NCI-H2107 treated with DMSO at 0.1 percent for 48 hours (cell line): ENCODE measurements at regions not wholly inside any gene's neighbourhood (a gene's known extent, or its start where the extent isn't known, plus 50 kb on each side); places are given as distances from the start of the nearest gene placed in this dataset.

ENCODE experiments used
- DNase-seq: peaks from one replicate; lab custom pipeline; 2025; ENCODE audit not compliant: unreplicated experiment; lab: John Stamatoyannopoulos, UW

DNA sequence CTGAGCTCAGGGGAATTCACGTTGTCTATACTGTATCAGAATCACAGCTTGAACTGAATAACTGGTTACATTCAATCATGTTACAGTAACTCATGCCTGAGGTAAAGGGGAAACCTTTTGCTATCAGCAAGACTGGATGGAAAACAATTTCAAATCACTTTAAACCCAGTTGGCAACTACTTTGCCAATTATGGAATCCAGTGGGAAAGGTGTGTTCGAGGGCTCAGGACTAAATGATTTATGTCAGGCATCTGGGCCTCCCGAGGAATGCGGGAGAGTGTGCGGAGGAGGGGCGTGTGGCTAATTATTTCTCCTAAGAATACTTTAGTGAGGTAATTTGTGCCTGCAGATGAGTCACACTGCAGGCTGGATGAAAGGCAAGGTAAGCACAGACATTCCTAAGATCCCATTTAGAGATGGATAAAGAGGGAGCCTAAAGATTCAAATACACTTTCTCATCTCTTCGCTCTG lies 100.1 kb downstream of the HRH4 start:
- DNase-seq = no peak

DNA sequence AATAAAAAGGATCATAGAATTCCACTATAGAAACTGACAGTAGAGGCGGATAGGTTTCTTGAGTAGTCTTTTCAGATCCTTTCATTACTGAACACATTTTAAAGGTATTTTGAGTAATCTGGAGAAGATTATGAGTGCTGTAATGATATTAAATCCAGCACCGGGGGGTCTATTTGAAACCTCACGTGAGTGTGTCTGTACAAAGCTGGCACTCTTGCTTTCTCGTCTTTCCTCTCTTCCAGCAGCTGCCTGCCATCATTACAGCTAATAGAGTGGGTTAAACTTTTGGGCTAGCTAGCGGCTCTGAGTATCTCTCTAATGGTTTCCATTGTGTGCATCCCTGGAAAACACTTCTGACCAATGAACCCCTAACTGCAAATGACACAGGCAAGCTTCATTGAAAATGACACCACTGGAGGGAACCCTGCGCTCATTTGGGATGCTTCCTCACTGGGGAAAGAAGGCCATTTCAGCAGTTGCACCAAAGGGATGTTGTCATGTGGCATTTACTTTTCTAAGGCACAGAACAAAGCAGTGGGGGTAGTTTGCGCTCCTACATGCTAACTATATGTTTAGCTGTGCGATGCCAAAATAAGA lies 101.0 kb downstream of the HRH4 start:
- DNase-seq = peak; percentile 5

DNA sequence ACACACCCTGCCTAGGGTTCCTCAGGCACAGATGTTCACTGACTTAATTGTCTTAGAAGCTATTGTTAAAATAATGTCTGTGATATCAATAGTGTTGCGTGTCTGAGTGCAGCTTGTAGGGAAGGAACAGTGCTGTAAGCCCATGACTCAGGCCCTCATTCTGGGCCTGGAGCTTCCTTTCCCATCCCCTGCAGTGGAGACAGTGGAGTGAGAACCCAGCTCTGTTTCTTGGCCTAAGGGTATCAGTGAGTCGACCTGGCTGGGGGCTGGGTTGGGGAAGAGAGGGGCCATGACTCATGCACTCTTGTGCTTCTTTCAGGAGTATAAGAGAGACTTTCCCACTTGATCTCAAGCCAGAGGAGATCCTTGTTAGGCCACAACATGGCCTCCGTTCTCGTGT lies 106.8 kb downstream of the HRH4 start:
- DNase-seq = peak; percentile 81

DNA sequence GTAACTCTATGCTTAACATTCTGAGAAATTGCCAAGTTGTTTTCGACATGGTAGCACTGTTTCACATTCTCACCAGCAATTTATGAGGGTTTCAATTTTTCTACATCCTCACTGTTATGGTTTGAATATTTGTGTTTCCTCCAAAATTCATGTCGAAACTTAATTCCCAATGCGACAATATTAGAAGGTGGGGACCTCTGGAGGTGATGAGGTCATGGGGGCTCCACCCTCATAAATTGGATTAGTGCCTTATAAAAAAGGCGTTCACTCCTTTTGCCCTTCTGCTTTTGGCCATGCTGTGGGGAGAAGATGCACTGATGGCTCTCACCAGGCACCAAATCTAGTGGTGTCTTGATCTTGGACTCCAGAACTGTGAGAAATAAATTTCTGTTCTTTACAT lies 110.3 kb downstream of the HRH4 start:
- DNase-seq = no peak

DNA sequence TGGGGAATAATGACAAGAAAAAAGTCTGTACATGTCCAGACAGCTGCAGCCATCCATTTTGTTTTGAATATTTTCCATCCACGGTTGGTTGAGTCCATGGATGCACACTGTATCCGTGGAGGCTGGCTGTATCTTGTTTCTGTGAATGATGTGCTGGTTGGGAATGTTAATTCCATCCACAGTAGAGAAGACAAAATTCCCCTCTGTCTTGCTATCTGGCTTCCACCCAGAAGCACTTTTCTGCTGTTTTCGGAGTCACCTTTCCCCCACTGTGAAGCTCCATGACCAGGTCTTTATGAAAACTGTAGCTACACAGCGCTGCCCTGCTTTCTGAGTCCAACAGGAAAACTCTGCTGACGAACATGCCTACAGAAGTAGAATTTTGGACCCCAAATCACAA lies 122.3 kb downstream of the HRH4 start:
- no peak for DNase-seq

DNA sequence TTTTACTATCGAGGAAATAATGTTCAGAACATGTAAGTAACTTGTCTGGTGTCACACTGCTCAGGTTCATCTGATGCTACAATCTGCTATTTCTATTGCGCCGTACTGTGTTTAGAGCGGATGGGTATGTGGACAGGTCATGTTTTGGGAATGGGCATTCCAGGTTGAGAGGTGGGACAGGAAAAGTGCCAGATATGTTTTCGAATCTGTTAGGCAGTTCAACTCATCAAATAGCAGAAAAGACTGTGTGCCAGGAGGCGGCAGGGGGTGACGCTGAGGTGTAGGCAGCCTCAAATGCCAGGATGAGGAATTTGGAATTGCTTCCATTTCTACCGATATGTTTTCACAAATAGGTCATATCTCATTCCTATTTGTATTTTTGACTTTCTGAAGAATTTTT lies 123.8 kb downstream of the HRH4 start:
- DNase-seq = no peak

DNA sequence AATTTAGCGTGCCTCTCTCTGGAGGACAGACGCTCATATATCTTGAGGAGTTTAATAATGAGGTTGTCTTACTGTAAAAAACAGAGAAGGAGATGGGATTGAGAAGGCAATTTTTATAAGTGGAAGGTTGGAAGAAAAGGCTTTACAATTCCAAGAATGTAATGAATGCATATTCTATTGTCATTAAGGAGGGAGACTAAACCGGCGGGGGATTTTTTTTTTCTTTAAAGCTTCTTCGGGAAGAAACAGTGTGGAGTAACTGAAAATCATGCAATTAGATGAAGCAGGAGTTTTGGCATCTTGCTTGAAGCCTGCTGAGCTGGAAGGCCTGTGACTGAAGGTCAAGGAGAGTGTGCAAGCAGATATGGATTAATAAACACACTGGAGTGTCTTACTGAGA lies 124.4 kb downstream of the HRH4 start:
- DNase-seq = no peak

DNA sequence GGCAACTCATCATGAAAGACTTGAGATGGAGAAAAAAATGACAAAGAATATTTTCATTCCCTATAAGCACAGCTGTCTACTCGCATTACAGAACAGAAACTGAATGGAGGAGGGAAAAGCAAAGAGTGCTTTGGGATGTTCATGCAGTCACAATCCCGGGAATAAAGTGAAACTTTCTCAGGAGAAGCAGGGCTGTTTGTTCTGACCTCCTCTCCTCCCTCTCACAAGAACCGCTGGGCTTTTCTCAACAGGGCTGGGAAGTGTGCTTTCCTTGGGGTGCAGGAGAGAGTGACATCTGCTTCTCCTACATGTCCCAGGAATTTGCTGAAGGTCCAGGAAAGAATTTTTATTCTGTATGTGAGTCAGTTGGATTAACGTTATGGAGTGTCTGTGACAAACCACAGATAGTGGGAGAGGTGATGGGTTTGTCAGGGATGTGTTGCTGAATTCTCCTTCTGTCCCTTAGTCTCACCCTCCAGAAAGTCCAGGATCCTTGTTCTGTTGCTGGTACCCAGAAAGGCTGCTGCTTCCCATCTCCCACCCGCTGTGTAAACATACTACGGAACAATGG lies 125.6 kb downstream of the HRH4 start:
- DNase-seq = no peak

DNA sequence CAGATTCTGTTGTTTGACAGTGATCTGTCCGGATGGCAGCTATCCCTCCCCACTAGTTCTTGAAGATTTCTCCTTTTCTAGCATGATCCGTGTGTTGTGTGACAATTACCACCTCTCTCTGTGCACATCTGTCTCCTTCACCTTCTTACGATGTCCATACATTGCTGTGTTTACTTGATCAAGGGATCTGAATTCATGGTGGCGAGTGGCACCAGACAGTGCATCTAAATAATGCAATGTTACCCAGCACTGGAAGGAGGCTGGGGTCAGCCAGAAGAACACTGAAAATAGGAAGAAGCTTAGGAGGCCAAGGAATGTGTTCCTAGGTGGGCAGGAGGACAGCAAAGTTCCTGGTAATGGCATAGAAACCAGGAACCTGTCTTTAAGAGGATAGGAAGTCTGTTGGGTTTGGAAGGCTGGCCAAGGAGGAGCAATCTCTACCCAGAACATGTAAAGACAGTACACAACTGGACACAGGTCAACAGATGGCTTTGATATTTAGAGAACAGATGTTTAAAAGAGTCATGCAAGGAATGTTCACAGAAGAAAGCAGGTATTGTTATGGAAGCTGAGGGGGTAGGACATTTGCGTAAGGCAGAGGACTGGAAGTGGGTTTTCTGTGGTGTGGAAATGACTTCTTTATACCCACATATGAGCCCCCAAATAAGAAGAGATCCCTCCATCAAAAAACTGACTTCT lies 126.4 kb downstream of the HRH4 start:
- no peak for DNase-seq

DNA sequence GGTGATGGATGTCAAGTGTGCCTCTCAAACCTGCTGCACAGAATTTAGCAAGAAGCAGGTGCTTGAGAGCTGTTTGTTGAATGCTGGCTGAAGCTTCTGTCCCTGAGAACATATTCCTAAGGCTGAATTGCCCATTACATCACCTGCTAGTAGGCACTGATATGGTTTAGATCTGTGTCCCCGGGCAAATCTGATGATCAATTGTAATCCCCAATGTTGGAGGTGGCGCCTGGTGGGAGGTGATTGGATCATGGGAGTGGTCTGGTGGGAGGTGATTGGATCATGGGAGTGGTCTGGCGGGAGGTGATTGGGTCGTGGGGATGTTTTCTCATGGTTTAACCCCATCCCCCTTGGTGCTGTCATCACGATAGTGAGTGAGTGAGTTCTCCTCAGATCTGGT lies 128.0 kb downstream of the HRH4 start:
- DNase-seq = no peak

DNA sequence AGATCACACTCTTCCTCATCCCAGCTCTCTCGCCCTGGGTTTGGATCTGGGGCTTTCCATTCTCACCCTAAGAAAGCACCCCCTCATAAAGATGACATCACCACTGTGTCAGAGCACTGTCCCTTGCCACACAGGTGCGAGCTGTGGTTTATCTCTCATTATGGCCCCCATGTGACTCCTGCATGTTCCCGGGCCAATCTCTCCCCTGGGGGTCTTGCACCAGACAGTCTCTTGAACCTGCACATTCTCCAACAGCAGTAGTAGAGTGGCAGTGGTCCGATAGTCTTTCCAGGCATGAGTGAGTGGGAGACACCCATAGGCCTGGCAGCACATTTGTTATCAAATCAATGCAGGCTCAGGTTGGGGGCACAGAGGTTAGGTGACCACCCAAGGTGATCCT lies 130.5 kb downstream of the HRH4 start:
- DNase-seq = no peak

DNA sequence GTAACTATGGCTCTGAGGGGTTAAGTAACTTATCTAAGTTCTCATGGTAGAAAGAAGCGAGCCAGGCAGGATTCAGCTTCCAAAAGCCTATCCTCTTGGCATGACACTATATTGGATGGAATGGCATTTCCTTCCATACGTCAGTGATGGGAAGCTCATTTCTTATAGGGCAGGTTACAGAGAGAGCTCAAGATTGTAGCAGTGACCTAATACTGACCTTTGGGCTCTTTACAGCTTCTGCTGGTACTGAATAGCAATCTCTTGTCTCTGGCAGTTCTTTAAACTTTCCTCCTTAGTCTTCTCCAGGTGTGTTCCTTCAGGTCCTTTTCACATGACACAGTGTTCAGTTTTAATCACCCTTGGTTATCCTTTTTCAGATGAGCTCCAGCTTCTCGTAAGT lies 133.0 kb downstream of the HRH4 start:
- DNase-seq = no peak

DNA sequence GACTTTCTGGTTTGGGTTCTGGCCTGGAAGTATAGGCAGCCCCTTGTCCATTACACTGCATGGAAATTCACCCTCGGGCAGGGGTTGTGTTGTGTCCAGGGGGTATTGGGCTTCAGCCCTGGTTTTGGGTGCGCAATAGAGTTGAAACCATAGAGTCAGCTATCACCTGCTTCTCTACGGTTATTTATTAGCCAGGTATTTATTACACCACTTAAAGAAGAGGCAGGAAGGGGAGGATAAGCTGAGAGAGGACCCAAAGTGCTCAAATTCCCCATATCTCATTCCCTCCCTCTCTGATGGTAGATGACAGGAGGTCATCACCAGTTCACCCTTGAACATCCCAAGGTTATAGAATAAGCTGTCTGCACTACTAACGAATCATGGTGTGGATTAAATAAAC lies 133.4 kb downstream of the HRH4 start:
- DNase-seq = no peak

DNA sequence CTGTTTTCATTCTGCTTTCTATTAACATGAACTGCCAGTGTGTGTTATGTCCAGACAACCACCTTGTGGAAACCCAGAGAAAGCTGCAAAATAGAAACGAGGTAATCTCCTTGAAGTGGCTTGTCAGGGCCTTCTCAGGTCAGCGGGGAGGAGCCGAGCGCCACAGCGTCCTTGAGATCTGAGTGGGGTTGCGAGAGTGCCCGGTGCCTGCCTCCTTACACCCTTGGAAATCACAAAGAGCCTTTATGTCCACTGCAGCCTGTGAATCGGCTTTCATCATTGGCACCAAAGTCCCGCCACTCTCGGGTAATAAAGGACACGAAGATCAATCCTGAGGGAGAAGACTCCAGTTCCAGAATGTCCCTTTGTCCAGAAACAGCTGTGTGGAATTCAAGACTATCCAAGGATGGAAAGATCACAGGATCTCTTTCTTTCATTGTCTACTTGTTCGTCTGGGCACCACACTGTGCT lies 135.2 kb downstream of the HRH4 start:
- DNase-seq = no peak

DNA sequence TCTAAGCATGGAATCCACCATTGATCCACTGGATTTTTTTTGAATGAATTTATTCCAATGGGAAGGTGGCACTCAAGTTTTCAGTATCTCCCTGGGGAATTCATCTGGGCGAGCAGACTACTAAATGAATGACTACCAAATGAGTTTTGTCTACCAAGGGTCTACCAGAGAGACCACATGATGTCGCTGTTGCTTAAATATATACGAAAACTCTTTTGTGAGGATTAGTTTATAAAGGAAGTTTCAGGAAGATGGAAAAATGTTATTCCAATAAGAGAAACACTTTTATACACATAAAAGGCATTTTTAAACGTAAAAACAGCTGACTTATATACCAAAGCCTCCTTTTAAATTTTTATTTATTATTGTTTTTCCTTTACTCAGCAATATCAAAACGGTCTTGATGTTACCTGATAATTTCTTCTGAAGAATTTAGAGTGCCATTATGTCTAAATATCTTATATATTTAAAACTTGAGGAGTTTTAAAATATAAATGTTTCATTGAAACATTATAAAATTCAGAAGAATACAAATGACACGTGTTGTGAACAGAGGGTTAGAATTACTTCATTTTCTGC lies 139.7 kb downstream of the HRH4 start:
- peak; percentile 58 for DNase-seq

DNA sequence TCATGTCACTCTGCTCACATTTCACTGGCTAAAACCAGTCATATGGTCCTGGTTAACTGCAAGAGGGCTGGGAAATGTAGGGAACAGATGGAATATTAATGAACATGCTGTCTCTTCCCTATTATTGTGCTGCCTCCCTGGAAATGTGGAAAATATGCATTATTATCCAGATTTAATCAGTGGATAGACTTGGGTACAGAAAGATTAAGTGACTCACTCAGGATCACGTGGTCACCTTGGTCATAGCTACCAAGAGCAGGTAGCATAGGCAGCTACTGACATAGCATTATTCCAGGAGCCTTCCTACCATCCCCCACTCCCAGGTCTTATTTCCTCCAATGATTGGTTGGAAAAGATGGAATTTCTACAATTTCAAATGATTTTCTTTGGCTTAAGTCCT lies 141.1 kb downstream of the HRH4 start:
- DNase-seq = no peak

DNA sequence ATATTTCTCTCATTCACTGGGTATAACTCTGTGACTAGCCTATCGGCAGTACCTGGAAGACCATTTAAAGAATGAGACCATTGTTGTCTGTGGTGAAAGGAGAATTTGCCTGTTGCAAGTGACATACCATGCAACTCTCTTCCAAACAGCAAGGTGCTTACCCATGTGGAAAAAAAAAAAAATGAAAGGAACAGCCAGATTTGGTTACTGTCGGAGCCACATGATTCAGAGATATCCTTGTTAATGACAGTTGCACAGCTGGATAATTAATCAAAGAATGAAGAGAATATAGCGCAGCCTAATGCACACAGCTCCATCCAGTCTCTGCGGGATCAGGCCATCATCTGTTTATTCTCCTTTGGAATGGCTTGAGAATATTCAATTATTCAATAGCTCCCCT lies 141.8 kb downstream of the HRH4 start:
- DNase-seq = peak; percentile 52

DNA sequence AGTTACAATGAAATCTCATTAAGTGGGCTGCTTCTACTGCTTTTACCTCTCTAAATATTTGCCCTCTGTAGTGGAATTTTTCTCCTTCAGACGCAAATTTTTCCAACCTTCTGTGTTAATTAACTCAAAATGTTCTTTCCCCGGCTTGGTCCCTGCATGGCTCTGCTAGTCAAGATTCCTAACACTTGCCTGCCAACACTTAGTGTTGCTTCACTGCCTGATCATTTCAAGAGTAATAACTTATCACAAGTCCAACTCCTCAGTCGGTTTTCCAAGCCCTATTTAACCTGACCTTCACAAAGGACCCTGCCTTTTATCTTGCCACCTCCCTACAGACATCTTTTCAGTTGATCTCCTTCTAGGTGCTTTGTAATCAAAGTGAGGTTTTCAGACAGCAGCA lies 142.7 kb downstream of the HRH4 start:
- DNase-seq = no peak

DNA sequence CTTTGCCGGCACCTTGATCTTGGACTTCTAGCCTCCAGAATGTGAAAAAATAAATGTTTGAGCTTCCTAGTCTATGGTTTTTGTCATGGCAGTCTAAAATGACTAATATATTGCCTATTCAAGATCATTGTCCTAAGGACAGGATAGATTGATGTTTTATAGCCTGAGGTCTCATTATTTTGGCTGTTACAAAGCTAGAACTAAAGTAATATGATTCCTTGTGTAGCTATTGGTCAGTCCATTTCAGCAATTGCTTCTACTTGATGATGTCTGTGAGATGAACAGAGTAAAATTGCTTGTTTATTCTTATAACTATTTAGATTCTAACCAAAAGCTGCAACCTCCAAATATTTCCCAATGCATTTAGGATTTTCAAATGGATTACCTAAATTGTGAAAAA lies 145.0 kb downstream of the HRH4 start:
- no peak for DNase-seq

DNA sequence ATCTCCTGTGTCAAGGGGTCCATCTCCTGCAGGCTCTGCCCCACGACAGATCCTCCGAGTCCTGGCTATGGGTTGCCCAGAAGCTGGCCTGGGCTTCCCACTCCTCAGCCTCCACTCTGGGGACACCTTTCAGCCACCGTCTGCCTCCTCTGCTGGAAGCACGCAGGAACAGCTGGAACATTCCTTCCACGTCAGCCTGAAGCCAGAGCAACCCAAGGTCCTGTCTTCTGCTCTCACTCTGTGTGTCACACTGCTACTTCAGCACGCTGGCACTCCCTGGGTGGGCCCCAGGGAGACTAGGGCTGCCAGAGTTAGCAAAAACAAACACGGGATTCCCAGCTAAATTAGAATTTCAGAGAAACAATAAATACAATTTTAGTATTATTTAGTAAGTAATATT lies 148.8 kb downstream of the HRH4 start:
- no peak for DNase-seq

DNA sequence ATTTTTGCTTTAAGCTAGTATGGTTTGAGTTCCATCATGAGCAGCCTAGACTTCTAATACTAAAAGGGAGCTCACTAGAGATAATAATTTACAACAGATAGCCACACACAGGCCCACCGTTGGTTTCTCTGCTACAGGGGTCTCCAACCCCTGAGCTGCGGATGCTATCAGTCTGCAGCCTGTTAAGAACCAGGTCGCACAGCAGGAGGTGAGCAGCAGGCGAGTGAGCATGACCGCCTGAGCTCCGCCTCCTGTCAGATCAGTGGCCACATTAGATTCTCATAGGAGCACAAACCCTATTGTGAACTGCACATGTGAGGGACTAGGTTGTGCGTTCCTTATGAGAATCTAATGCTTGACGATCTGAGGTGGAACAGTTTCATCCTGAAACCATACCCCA lies 150.6 kb downstream of the HRH4 start:
- no peak for DNase-seq

DNA sequence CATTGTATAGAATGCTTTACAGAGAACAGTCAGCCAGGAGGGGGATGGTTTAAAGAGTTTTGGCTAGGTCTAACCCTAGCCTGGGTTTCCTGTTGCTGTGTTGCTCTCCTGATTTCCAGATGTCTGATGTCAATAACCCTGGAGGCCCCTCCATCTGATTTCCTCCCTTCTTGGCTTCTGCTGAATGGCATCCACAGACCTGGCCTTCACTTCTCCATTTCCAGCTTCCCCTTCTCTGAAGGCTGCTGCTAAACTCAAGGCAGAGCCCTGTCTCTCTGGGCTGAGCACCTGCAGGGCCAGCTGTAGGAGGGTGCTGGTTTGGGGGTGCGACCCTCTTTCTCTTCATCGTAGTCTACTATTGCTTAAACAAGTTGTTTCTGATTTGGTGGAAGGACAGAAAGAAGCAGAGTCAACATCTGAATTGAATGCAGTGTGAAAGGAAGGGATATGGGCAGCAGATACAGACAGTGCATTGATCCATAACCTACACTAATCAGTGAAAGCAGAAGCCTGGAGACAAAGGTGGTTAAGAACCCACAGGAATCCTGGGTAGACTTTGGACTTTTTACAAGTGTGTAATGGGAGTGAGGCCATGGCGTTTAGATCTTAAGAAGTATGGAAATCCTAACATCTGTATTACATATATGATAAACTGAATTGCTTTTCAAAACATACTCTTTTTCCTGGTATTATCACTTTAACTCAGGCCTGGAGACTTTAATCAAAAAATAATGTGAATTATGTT lies 153.6 kb downstream of the HRH4 start:
- DNase-seq = no peak
